GM21447 (cell line): ENCODE measurements at regions not wholly inside any gene's neighbourhood (a gene's known extent, or its start where the extent isn't known, plus 50 kb on each side); places are given as distances from the start of the nearest gene placed in this dataset.

Experiments
- ATAC-seq: cut with Tn5 transposase; IDR thresholded peaks from one replicate; pipeline ENCODE4 v1.9.1; 2021; ENCODE audit not compliant: unreplicated experiment

DNA sequence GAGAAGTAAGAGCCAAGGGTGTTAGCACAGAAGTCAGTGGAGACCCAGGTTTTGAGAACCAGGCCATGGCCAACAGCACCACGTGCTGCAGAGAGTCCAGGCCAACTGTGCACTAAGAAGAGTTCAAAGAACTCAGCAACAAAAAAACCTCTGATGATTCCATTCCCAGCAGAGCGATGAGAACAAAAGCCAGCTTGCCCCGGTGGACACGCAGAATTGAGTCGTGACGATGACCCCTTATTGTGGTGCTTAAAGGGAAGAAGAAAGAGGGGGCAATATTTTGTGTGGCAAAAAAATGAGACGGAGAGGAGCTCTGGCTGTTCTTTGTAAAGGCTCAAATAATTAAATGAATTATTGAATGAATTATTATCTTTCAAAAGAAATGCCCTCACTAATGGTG, 468.3 kb upstream of the AUTS2 start:
- no peak for ATAC-seq

DNA sequence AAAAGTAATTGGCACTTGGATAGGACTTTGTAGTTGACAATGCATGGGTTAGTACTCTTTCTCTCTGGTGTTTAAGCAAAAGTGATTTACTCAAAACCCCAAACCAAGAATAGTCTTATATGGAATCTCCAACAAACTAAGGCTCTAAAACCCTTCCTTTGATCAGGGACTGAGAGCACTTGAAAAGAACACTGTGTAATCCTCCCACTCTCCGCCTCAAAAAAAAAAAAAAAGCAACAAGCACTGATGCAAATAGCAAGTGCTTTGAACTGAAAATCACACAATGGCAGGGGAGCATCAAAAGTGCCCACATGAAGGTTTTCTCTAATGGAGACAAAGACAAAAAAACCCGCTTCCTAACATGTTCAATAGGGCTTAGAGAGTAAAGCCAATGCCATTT, 467.9 kb upstream of the AUTS2 start:
- ATAC-seq: no peak

DNA sequence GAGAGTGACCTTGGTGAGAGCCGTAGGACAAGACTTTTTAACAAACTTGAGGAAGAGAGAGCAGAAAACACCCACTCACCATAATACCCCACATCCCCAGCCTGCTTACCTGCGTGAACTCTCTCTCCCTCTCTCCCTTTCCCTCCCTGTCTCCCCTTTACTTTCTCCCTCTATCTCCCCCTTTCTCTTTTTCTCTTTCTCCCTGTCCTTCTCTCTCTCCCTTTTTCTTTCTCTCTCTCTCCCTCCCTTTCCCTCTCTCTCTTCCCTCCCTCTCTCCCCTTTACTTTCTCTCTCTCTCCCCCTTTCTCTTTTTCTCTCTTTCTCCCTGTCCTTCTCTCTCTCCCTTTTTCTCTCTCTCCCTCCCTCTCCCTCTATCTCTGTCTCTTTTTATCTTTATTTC, 464.0 kb upstream of the AUTS2 start:
- ATAC-seq: no peak

DNA sequence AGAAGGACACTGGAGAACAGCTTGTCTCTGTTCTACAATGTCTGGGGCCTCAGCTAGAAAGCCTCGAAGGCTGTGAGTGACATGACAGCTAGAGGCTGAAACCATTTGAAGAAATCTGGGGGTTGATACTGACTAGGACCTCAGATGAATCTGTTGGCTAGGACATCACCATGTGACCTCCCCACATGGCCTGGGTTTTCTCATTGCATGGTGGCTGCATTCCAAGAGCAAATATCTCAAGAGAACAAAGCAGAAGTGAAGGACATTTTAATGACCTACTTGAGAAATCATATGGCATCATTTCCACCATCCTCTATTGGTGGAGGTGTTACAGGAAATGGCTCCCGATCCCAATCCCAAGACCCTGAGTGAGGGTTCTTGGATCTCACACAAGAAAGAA, 450.6 kb upstream of the AUTS2 start:
- ATAC-seq: no peak

DNA sequence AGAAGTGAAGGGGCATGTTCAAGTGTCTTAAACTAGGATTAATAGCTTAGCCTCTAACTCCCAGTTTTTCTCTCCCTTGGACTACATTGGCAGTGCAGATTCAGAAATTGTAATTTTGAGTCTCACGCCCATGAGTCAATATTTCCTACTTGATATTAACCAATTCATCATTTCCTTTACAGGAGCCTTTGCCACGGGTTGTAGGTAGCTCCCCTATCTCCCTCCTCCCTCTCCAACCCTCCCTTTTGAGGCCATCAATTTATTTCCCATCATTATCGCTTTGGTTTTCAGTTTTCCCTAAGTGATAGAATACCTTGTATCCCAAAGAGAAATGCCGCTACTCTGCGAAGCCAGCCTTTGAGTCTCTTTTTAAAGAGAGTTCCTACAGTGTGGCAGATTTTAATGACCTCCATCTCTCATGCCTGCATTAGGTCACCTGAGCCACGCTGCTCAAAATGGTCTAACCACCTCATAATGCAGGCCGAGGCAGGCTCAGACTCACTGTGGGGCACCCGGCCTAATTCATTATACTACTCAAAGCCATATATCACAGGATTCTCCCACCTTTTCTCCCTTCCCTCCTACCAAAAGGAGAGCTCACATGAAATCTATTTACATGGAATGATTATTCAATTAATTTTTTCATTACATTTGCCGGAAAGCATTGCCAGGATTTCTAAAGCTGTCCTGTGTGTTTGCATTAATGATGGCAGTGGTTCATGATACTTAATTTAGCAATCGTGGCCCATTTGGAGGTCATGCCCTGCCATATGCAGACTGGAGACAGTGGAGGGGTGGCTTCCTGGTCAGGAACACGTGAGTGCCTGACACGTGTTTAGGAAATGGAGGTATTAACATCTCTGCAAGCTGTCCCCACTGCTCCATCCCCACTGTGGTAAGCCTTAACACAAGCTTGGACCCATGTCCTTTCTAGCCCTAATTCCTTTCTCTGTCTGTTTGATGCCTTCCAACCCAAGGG, 448.2 kb upstream of the AUTS2 start:
- ATAC-seq: no peak

DNA sequence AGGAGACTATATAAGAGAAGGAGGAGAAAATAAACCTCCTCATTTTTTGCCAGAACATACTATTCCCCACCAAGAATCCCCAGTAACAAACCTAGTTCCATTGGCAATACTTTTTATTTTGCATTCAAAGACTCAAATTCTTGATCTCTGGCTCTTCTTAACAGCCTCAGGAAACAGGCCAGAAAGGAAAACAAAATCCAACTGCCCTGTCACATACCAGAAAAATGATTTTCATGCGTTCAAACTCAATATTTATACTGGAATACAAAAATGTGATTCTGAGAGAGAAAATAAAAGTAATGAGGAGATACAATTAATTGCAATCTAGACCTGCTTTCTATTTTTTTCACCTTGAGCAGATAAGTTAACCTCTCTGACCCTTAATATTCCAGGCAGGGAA, 435.9 kb upstream of the AUTS2 start:
- no peak for ATAC-seq

DNA sequence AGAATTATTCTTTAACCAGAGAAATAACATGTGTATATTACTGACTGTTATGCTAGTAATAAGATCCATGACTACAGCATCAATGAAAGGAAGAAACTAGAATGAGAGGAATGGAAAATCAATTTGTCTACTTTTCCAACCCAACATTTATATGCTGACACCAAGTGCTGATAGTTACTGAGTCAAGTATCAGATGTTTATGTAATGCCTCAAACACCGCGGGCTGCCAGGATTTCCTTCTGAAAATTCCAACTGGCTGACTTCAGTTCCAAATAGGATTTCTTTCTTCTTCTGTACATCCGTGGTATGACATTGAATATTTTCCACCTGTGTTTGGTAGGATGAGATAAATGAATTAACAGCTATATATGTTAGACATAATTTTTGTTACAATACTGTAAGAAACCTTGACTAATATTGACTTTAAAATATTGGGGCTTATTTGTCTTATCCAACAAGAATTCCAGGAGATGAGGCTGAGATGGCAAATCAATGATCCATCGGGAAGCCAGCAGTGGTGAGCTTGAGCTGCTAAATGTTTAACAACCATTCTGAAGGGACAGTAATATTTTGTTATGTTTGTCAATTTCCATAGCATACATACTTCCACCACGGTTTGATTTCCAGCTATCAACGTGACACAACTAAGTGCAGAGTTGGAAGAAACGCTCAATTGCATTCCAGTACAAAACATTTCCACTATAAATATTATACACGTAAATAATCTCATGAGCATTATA, 435.2 kb upstream of the AUTS2 start:
- ATAC-seq: no peak

DNA sequence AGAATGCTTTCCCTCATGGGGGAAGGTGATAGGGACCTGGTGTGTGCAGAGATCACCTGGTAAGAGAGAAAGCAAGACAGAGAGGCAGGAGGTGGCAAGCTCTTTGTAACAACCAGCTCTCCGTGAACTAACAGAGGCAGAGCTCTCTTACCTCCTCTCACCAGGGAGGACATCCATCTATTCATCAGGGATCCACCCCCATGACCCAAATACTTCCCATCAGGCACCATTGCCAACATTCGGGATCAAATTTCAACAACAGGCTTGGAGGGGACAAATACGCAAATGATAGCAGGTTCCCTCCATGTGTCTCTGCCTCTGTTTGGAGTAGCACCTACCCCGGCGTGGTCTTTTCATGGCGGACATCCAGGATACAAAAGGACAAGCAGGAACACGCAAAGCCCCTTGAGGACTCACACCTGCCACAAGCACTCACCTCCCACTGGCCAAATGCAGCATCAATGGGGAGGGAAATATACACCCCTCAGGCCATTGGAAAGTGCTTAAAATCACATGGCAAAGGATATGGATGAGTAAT, 431.2 kb upstream of the AUTS2 start:
- no peak for ATAC-seq

DNA sequence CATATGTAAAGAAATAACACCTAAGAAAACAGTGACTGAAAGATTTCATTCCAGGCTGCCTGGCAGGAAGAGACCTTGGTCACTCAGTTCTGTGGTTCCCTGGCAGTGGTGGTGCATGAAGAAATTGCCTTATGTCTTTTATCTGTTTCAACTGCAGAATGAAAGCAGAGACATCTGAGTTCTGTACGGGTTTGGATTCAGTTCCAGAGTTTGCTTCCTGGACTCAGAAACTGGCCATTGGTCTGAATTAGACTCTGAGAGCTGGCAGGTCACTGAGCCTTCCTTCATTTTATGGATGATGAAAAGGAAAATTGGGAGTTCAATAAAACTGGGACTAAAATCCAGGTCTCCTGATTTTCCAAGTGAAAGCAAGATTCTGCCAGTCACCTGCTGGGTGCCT, 428.9 kb upstream of the AUTS2 start:
- ATAC-seq: no peak

DNA sequence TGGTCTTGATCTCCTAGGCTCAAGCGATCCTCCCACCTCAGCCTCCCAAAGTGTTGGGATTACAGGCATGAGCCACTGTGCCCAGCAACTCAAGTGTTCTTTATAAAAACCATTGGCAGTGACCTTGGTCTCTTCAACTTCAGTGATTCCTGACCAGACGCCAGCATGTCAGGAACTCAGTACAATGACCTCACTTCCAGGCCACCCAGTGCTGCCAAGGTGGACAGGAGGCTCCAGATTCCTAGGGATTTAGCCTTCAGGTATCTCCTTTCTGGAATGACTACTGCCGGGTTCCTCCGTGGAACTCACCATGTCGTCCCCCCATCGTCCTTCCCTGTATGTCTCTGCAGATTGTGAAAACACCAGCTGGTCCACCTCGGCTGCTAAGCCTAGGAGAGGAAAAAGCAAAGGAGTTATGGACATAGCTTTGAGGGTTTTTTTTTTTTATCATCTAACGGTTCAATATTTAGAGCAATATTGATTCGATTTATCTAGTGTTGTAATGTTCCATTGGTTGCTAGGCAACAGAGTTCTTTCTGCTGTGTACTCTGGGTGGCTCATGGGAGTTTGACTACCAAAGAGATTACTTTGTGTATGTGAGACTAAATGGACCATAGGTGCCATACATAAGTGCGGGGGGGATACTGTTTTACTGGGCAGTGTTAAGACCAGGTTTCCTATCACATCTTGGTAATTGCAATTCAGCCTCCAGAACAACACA, 425.8 kb upstream of the AUTS2 start:
- ATAC-seq: no peak

DNA sequence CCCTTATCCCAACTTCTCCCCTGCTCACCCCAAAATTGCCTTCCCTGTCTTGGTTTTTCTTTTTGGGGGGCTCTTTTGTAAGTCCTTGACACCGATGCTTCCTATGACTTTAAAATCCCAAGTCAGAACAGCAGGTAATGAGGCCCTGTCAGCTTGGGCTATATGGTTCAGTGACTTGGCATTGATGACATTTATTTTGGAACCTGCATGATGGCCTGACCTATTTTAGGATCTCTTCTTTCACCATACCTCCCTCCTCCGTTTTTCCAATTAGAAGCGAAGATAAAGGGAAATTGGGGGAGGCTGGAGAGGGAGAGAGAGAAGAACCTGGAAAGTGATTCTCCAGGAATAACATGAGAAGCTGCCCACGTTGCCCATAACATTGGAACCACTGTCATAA, 424.9 kb upstream of the AUTS2 start:
- ATAC-seq: no peak

DNA sequence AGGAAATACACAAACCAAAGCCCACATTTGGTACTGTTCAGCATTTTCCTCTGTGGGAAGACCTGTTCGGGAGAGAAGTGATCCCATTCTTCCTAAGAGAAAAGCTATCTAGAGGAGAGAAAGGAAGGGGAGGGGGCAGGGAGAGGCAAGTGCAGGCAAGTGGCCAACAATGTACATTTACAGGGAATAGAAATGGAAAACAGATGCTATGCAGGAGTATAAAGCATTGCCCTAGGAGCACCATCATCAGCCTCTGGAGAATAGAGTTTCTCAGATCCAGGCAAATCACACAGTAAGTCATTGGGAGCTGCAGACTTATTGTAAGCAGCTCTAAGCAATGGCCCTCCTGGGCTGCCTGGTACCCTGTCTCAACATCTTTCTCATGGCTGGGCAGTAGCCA, 424.4 kb upstream of the AUTS2 start:
- ATAC-seq: no peak

DNA sequence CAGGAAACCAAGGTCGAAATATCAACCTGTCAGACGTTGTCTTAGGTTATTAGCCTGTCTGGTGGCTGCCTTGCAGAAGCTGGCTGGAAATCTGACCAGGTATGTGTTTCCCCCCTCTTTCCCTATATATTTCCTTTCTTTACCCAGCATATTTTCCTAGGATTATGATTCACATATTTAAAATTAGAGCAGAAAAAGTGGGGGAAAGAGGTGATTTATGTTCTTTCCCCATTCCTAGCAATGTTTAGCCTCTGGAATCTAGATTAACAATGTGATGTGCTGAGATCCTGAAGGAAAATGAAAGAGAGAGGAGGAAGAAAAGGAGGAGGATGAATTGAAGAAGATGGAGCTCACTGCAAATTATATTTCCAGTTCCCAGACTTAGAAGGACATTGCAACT, 421.4 kb upstream of the AUTS2 start:
- no peak for ATAC-seq

DNA sequence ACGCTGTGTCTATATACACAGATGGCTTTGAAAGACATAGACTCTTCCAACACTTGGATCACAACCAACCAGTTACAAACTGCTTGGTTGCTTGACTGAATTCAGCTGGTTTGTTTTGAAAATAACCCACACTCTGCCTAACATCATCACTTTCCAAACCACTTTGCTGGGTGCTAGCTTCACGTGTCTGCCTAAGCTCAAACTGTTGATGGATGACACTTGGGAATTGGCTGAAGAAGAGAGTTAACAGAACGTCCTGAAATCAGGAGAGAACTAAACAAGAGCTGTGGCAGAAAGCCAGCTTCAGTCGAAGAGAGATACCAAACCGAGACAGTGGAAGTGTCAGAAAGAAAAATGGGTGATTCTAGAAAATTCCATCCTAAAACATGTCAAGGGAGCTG, 420.8 kb upstream of the AUTS2 start:
- no peak for ATAC-seq

DNA sequence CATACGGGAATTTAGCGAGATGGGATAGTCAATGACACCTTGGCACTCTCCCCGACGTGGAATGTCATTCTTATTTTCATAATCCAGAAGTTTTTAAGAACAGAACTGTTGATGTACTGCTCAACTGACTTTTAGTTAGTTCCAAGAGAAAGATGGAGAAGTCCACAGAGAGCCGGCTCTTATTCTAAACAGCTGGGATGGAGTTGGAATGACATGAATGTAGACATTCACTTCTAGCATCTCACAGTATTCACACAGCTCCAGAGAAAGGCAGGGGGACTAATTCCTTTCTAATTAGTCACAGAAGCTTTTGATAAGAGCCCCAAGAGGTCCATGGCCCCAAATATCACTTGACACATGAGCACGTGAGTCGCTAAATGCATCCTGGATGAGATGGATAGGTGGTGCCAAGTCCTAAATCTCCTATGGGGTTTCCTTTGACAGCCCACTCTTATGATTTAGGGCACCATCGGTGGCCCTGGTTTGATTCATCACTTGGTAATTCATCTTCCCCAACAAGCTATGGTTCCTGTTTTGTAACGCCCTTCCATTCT, 420.3 kb upstream of the AUTS2 start:
- no peak for ATAC-seq

DNA sequence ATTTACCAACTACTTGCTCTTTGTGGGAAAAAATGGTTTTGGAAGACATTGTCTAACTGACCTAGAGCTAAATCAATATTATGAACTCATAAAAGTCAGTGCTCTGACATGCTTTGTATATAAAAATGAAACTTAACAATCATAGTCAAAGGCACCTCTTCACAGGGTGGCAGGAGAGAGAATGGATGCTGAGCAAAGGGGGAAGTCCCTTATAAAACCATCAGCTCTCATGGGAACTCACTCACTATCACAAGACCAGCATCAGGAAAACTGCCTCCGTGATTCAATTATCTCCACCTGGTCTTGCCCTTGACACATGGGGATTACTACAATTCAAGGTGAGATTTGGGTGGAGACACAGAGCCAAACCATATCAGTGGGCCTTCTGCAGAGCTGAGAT, 417.6 kb upstream of the AUTS2 start:
- ATAC-seq: no peak

DNA sequence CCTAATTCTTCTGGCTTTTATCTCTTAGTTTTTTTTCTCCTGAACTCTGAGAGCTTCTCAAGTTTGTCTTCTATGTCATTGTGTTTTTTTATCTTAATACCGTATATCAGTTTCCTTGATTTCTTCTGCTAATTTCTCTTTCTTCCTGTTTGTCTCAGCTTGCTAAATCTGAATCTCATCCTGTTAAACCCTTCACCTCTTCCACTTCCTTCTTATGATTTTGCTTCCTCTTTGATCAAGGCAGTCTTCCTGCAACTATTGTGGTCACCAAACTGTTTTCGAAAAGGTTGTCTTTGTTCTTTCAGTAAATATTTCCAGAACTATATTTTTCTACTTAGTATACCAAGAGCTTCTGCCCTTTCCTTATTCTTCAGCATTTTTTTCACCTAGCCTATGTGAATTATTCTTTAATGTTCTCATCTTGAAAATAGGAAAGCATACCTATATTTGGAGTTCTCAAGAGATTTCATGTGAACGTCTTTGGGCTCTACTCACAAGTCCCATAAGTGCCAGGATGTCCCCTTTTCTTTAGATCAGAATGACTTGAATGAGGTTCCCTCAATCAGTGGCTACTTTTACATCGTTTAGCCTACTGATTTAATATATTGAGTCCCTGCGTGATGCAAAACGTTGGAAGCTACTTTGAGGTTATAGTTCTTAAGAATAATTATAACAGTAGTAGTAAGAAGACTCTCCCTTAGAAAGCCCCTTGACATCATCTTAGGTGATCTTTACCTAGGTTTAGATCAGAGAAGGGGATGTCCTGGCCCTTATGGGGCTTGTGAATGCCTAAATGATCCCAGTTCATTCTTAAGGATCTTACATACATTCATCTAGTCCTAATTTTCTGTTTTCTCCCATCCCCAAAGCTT, 415.4 kb upstream of the AUTS2 start:
- ATAC-seq: no peak

DNA sequence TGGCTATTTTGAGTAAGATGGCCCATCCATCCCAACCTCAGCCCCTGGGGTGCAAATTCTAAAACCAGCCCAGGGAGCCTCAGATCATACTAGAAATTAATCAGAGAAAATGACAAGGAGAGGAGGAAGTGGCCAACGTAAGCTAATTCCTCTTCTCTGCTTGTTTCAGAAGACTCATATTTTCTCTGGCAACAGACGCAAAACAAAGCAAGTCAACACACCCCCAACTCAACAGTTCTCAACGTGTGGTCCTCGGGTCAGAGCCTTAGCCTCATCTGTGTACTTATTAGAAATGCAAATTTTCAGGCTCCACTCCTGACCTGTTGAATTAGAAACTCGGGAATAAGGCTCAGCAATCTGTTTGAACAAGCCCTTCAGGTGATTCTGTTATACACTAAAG, 413.9 kb upstream of the AUTS2 start:
- no peak for ATAC-seq

DNA sequence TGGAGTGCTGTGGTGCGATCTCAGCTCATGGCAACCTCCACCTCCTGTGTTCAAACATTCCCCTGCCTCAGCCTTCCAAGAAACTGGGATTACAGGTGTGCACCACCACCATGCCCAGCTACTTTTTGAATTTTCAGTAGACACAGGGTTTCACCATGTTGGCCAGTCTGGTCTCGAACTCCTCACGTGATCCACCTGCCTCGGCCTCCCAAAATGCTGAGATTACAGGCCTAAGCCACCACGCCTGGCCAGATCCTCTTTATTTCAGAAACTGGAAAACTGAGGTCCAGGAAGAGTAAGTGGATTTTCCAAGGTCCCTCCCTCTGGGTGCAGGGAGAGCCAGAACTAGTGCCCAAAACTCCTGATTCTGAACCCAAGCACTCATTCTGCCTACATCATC, 413.1 kb upstream of the AUTS2 start:
- ATAC-seq: no peak

DNA sequence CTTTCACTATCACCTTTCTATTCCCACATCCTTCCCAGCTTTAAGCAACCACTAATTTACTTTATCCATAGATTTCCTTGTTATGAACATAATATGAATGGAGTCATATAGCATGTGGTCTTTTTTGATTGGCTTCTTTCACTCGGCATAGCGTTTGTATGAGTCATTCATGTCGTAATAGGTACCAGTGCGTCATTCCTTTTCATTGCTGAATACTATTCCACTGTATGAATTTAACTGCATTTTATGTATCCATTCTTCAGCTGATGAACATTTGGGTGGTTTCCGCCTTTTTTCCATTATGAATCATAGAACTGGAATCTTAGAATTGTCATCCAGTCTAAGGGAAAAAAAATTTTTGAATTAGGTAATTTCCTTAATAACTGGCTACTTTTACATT, 411.3 kb upstream of the AUTS2 start:
- no peak for ATAC-seq
